ENCODE measurements at regions not wholly inside any gene's neighbourhood (a gene's known extent, or its start where the extent isn't known, plus 50 kb on each side); places are given as distances from the start of the nearest gene placed in this dataset.

DNA sequence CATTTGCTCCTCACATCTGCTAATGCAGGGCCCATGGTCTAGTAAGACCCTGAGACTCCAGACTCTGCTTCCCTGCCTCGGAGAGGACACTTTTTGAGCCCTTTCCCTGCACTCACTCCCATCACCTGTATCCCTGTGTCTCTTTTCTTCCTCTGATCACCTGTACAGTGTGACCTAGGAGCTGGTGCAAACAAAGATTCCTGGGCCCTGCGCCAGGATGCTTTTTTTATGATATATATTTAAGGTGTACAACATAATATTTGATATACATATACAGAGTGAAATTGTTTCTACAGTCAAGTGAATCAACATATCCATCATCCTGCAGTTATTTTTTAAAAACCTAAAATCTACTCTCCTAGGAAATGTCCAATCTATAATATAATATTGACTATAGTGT lies 355.4 kb downstream of the MAFB start:
- FAIRE-seq (no peak), DNase-seq (ENCODE audit: insufficient read length, low spot score) (no peak)
- TF ChIP-seq, protein P1, sequence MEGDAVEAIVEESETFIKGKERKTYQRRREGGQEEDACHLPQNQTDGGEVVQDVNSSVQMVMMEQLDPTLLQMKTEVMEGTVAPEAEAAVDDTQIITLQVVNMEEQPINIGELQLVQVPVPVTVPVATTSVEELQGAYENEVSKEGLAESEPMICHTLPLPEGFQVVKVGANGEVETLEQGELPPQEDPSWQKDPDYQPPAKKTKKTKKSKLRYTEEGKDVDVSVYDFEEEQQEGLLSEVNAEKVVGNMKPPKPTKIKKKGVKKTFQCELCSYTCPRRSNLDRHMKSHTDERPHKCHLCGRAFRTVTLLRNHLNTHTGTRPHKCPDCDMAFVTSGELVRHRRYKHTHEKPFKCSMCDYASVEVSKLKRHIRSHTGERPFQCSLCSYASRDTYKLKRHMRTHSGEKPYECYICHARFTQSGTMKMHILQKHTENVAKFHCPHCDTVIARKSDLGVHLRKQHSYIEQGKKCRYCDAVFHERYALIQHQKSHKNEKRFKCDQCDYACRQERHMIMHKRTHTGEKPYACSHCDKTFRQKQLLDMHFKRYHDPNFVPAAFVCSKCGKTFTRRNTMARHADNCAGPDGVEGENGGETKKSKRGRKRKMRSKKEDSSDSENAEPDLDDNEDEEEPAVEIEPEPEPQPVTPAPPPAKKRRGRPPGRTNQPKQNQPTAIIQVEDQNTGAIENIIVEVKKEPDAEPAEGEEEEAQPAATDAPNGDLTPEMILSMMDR (IDR thresholded peaks at IDR 0.05; ENCODE audit: insufficient read depth, missing control alignments): no peak

DNA sequence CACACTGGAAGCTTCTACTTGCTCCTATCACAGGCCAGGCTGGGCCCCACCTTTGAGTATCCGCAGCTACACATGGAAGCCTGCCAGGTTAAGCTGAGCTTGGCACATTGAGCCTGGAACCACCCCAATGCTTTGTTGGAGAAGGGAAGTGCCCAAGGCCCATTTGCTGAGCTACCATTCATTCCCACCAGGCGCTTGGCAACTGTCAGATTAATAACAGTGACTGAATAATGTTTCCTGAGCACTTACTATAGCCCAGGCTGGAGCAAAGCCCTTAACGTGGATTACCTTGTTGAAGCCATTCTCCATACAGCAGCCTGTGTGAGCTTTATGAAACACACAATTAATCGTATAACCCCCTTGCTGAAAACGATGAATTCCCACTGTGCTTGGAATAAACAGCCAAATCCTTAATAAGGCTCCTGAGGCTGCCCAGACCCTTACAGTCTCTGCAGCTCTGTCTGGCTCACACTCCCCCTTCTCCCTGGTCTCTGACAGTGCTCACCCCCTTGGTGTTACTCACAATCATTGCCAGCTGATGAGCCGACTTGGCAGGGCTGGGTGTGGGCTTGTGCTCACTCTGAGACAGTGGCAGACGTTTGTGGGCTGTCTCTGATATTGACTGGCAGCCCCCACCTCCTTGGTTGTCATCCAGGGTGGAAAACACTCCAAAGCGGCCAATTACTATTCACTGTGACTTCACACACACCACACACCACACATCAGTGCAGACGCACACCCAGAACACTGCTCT lies 357.1 kb downstream of the MAFB start:
- TF ChIP-seq, protein P1 (IDR thresholded peaks at IDR 0.05; ENCODE audit: insufficient read depth, missing control alignments): no peak
- FAIRE-seq: no peak
- DNase-seq (ENCODE audit: insufficient read length, low spot score): no peak

DNA sequence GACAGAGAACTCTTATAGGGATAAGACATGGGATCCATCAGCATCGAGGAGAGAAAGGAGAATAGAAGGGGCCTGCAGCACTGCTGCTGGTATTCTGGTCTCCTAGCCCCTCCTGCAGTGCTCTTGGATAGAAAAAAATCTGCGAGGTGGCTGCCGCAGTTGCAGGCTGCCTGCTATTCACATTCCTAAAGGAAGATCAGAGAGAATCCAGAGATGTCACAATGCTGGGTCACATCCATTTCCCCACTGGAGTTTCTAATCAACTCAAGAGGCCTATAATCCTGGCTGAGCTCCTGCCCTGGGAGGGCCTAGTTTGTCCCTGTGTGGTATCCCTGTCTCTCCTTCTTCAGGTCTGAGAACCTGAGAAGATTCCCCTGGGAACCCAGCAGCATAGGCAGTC lies 357.8 kb downstream of the MAFB start:
- FAIRE-seq: no peak

DNA sequence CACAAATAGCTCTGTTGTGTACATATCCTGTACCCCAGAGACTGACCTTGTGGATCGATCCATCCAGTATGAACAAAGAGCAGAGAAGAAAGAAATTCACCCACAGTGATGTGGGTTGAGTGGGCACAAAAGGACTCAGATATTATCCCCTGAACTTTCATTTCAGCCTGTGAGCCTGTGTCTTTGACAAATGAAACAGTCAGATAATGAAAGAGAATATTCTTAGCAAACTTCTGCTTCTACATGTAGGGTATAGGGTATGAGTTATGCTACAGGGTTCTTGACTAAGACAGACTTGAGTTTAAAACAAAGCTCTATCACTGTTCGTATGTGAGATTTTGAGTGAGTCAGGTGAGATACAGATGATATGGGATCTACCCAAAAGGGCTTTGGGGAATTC lies 359.7 kb downstream of the MAFB start:
- FAIRE-seq (no peak), DNase-seq (ENCODE audit: insufficient read length, low spot score) (no peak)
- TF ChIP-seq, protein P1 (IDR thresholded peaks at IDR 0.05; ENCODE audit: insufficient read depth, missing control alignments): no peak

More for the DNA sequence above, 357.8 kb downstream of the MAFB start:
- TF ChIP-seq, protein P1 (IDR thresholded peaks at IDR 0.05; ENCODE audit: insufficient read depth, missing control alignments): no peak
- no peak for DNase-seq (ENCODE audit: insufficient read length, low spot score)

DNA sequence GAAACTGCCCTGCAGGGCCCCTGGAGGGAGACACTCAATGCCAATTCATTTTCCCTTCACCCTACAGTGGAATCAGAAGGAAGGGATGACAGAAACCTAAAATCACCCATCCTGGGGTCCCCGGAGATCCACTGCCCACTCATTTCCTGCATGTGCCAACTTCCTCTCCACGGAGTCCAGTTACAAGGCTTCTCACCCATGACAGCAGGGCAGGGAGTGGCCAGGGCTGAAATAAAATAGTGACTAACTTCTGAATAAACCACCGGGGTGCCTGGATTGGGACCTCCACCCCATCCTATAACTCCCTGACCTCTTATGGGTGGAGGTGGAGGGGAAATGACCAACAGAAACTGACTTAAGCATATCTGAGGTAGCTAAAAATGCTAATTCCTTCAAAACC lies 362.3 kb downstream of the MAFB start:
- DNase-seq (ENCODE audit: insufficient read length, low spot score) (no peak), FAIRE-seq (no peak)

DNA sequence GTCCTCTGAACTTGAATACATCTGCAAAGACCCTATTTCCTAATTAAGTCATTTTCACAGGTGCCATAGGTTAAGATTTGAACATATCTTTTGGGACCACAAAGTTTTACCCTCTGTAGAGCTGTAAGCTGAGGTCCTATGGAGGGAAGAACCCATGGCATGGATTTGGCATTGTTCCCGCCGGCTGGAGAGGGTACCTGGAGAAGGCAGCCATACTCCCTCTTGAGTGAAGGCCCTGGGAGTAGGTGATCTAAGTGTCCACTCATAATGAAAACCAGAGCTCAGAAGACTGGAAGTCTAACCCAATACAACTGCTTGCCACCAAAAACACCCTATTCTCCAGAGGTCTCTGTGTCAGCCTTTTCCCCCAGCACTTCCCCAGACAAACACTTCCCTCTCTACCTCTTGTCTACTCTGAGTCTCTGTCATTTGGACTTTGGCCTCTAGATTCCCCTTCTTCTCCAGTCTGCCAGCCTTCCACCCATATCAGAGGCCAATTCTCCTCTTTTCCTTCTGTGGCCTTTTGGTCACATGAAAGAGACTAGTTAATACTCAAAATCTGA lies 363.9 kb downstream of the MAFB start:
- no peak for FAIRE-seq
- no peak for DNase-seq (ENCODE audit: insufficient read length, low spot score)
- TF ChIP-seq, protein P1 (IDR thresholded peaks at IDR 0.05; ENCODE audit: insufficient read depth, missing control alignments): no peak

More for the DNA sequence above, 362.3 kb downstream of the MAFB start:
- TF ChIP-seq, protein P1 (IDR thresholded peaks at IDR 0.05; ENCODE audit: insufficient read depth, missing control alignments): no peak

DNA sequence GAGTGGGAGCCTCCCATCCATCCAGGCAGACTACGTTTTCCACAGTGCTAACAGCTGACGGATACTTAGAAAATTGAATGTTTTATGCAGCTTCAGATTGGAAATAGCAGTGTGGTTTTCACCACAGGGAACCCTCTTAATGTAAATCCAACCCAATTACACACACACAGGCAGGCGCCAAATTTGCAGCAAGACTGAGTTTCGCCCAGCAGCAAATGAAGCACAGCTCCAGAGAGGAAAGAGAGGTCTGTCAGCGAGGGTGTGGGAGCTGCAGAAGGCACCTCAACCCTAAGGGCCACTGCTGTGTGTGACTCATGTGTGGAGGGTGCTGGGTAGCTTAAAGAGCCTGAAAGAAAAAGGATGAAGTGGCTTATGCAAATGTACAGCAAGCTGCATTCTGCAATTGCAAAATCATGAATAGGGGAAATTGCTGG lies 365.7 kb downstream of the MAFB start:
- no peak for FAIRE-seq
- TF ChIP-seq, protein P1 (IDR thresholded peaks at IDR 0.05; ENCODE audit: insufficient read depth, missing control alignments): no peak
- DNase-seq (ENCODE audit: insufficient read length, low spot score): no peak

Measured in D721Med (cell line).